WTC11 (cell line): ENCODE measurements at regions not wholly inside any gene's neighbourhood (a gene's known extent, or its start where the extent isn't known, plus 50 kb on each side); places are given as distances from the start of the nearest gene placed in this dataset.

Experiments
- ATAC-seq: fragments of 200-7000 bp; cut with Tn5 transposase; 2 replicates; pipeline ENCODE4 v1.10.0; 2021; ENCODE audit warnings: mild to moderate bottlenecking, moderate library complexity
- CTCF ChIA-PET: fragments of 300-600 bp; sonication (Branson Sonifier 250); formaldehyde crosslinking; loops from one replicate; lab custom pipeline; 2021; ENCODE audit warnings: antibody characterized with exemption; lab: Charles Lee
- POLR2A ChIA-PET: fragments of 350-600 bp; sonication (Branson Sonifier 250); formaldehyde crosslinking; loops from one replicate; lab custom pipeline; 2021; ENCODE audit warnings: antibody characterized with exemption; lab: Charles Lee
- DNase-seq: peaks from one replicate; pipeline ENCODE4 v3.0.0; 2021; ENCODE audit warnings: low spot score
- H3K27ac Mint-ChIP-seq: 2 replicates; pipeline ENCODE4 v1.8.0; 2021; ENCODE audit warnings: mixed read lengths
- H3K27me3 Mint-ChIP-seq: 2 replicates; pipeline ENCODE4 v1.8.0; 2021; ENCODE audit warnings: low read depth, mild to moderate bottlenecking, moderate library complexity, mixed read lengths
- H3K36me3 Mint-ChIP-seq: 2 replicates; pipeline ENCODE4 v1.8.0; 2021; ENCODE audit warnings: mixed read lengths
- H3K4me1 Mint-ChIP-seq: 2 replicates; pipeline ENCODE4 v1.8.0; 2022; ENCODE audit warnings: mixed read lengths
- H3K4me3 Mint-ChIP-seq: 2 replicates; pipeline ENCODE4 v1.8.0; 2021; ENCODE audit warnings: mild to moderate bottlenecking, moderate library complexity, mixed read lengths
- H3K9me3 Mint-ChIP-seq: 2 replicates; pipeline ENCODE4 v1.8.0; 2021; ENCODE audit warnings: mixed read lengths
- ARID4B ChIP-seq: sonication (generic); formaldehyde crosslinking; IDR thresholded peaks from 2 replicates; pipeline ENCODE4 v1.8.0; 2023; ENCODE audit warnings: missing genetic modification reagents, mild to moderate bottlenecking, borderline replicate concordance
- ATF1 ChIP-seq: sonication (generic); formaldehyde crosslinking; IDR thresholded peaks from 2 replicates; pipeline ENCODE4 v1.8.1; 2023; ENCODE audit warnings: mild to moderate bottlenecking, moderate library complexity, missing genetic modification reagents
- NFYB ChIP-seq: sonication (generic); formaldehyde crosslinking; conservative IDR thresholded peaks from 2 replicates; pipeline ENCODE4 v1.8.0; 2022; ENCODE audit warnings: low read depth, missing genetic modification reagents
- OVOL2 ChIP-seq: fragments of 250-450 bp; sonication (Bioruptor Pico); IDR thresholded peaks from 2 replicates; pipeline ENCODE4 v1.9.0; 2021; ENCODE audit warnings: mild to moderate bottlenecking, borderline replicate concordance
- PRDM15 ChIP-seq: sonication (generic); formaldehyde crosslinking; IDR thresholded peaks from 2 replicates; pipeline ENCODE4 v1.8.0; 2022; ENCODE audit warnings: missing genetic modification reagents
- ZNF138 ChIP-seq: sonication (generic); formaldehyde crosslinking; conservative IDR thresholded peaks from 2 replicates; pipeline ENCODE4 v1.8.1; 2022; ENCODE audit warnings: mild to moderate bottlenecking, moderate library complexity, missing genetic modification reagents
- ZNF425 ChIP-seq: fragments of 250-450 bp; sonication (Bioruptor Pico); conservative IDR thresholded peaks from 2 replicates; pipeline ENCODE4 v1.9.0; 2021; ENCODE audit warnings: mild to moderate bottlenecking
- ZNF532 ChIP-seq: fragments of 250-450 bp; sonication (Bioruptor Pico); IDR thresholded peaks from 2 replicates; pipeline ENCODE4 v1.9.0; 2021; ENCODE audit warnings: mild to moderate bottlenecking, borderline replicate concordance
- ZNF671 ChIP-seq: fragments of 250-450 bp; sonication (Bioruptor Pico); IDR thresholded peaks from 2 replicates; pipeline ENCODE4 v1.8.0; 2021; ENCODE audit warnings: mild to moderate bottlenecking

GRCh38 chr2:104290566-104290891 lies 563.4 kb upstream of the POU3F3 start (continued):
- TF ChIP-seq PRDM15 (CRISPR knock-in tag), result no peak

GRCh38 chr2:104312684-104313083 lies 541.2 kb upstream of the POU3F3 start:
- ATAC-seq, result peak; percentile 36; the same call in 1 of the 2 replicates

More at GRCh38 chr2:104312684-104313083, 541.2 kb upstream of the POU3F3 start:
- peaks cover 5% of the 10 kb centered on the region; the same call in 1 of the 2 replicates for H3K4me1 Mint-ChIP-seq
- CTCF ChIA-PET, result interaction anchor here (0.6 kb wide), 1 partner anchor 14 kb away, joined by 4 read pairs; no protein-coding TSS in a partner anchor
- H3K9me3 Mint-ChIP-seq, result peaks cover 8% of the 10 kb centered on the region
- H3K27me3 Mint-ChIP-seq, result no peaks in the 10 kb centered on the region
- no peaks in the 10 kb centered on the region for H3K36me3 Mint-ChIP-seq
- no peak for TF ChIP-seq ZNF532 (CRISPR knock-in tag)
- TF ChIP-seq ZNF671 (CRISPR knock-in tag), result no peak
- no peak for TF ChIP-seq ATF1 (CRISPR knock-in tag)
- TF ChIP-seq NFYB (CRISPR knock-in tag), result no peak
- no peak for TF ChIP-seq OVOL2
- TF ChIP-seq ARID4B, result no peak
- TF ChIP-seq ZNF138, result no peak
- no peak for TF ChIP-seq ZNF425 (CRISPR knock-in tag)
- DNase-seq, result peak; percentile 32
- no peak overlapping the region for H3K4me3 Mint-ChIP-seq
- POLR2A ChIA-PET, result no interaction called here
- no peak overlapping the region for H3K27ac Mint-ChIP-seq
